GM18867 (cell line): ENCODE measurements at regions not wholly inside any gene's neighbourhood (a gene's known extent, or its start where the extent isn't known, plus 50 kb on each side); places are given as distances from the start of the nearest gene placed in this dataset.
"Not testable (repeated sequence)": the region's sequence is repeated elsewhere in the genome, so short reads cannot be mapped to it uniquely, and the experiment has no call there.

Experiments
- ATAC-seq: cut with Tn5 transposase; IDR thresholded peaks from one replicate; pipeline ENCODE4 v1.9.1; 2021; ENCODE audit warnings: mild to moderate bottlenecking, moderate library complexity; ENCODE audit not compliant: unreplicated experiment

DNA sequence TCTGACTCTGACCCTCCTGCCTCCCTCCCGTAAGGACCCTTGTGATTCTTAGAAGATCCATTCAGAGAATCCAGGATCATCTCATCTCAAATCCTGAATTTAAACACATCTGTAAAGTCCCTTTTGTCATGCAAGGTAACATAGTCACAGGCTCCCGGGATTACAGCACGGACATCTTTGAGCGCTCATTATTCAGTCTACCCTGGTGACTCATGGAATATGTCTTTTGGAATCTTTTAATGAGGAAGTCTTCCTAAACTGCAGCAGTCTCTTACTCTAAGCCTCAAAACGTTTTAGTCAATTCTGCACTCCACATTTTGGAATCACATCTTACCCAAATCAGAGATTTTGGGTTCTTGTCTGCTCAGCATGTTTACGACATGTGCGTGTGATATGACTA is 198.5 kb upstream of the IRF2BP2 start:
- not testable (repeated sequence) for ATAC-seq

DNA sequence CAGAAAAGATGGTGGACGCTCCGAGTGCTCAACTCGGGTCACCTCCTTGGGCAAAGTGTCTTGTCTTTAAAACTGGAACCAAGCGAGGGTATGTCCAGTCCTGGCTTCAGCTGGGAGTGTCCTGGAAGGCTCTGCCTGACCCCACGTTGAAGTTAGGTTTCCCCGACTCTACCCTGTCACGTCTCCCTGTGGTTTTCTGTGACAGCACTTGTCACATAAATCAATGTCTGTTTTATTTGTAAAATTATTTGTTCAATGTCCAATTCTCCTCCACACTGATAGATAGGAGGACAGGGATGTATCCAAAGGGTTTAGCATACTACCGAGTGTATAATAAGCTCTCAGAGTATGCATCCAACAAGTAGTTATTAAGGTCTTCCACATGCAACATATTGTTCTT is 197.7 kb upstream of the IRF2BP2 start:
- ATAC-seq: not testable (repeated sequence)

DNA sequence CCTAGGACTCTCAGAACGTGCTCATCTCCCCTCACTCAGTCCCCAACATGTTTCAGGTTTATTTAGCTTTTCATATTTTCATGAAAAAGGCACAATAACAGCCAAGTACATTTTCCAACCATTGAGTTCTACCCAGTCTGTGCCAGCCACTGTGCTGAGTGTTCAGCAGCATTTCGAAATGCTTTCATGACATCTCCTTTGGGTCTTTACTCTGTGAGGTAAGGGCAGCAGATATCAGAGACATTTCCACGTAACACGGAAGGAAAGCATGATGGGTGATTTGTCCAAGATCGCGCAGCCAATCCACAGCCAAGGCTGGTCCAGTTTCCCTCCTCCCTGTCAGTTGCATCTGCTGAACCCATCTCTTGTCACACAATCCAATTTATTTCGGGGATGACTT is 192.6 kb upstream of the IRF2BP2 start:
- not testable (repeated sequence) for ATAC-seq

DNA sequence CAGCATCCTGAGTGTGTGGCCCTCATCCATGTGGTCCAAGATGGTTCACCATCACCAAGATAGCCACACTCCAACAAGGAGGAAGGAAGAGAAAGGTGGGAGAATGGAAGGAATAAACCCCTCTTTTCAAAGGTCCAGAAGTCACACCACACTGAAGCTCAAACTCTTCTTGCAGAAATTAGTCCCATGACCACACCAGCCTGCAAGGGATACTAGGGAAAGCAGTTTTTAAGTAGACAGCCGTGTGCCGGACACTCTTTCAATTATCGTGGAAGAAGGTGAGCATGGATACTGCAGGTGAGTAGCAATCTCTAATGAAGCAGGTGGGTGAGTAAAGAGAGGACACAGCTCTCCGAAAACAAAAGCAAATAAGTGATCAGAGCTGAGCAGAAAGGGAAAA is 191.7 kb upstream of the IRF2BP2 start:
- ATAC-seq: not testable (repeated sequence)

DNA sequence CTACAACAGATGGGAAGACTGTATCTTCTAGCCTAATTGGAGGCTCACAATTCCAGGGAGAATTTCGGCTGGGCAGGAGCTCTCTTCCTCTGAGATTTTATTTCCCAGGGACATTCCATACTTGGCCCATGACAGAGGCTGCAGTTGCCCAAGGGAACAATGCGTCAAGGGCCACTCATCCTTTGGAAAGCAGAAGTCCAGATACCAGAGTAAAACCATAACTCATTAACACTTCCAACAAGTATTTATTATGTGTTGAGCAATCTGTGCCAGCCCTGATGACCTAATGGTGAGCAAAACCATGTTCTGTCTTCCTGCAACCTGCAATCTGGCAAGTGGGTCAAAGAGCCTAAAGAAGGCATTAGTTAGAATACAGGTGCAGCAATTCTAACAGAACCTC is 191.2 kb upstream of the IRF2BP2 start:
- ATAC-seq: not testable (repeated sequence)

DNA sequence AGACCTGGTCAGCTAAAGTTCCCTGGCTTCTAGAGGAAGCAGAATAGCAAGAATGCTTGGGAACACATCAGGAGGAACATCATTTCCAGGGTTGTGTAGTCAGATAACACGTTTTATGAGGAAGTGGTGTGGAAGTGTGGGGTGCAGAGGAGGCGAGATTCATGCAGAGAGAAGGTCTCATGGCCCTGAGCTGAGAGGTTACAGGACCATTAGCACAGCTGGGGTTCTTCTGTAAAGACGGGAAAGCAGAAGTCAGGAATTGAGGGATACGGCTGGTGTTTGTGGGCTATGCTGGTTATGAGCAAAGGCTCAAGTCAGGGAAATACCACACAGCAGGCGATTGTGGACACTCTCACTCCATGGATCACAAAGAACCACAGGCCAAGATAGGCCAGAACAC is 190.6 kb upstream of the IRF2BP2 start:
- ATAC-seq: not testable (repeated sequence)

DNA sequence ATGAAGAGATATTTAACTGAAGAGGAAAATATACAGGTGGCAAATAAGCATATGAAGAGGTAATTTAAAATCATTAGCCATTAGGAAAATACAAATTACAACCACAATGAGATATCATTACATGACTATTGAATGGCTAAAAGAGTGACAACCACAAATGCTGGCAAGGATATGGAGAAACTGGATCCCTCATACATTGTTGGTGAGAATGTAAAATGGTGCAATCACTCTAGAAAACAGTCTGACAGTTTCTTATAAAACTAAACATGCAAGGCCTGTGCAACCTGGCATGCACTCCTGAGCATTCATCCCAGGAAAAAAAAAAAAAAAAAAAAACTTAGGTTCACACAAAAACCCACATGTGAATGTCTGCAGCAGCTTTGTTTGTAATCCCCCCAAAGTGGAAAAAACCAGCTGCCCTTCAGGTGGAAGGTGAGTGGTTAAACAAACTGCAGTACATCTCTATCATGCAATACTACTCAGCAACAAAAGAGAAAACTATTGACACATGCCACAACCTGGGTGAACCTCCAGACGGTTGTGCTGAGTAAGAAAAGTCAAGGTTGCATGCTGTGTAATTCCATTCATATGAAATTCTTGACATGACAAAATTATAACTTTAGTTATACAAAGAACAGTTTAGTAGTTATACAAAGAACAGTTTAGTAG is 189.2 kb upstream of the IRF2BP2 start:
- ATAC-seq: not testable (repeated sequence)

DNA sequence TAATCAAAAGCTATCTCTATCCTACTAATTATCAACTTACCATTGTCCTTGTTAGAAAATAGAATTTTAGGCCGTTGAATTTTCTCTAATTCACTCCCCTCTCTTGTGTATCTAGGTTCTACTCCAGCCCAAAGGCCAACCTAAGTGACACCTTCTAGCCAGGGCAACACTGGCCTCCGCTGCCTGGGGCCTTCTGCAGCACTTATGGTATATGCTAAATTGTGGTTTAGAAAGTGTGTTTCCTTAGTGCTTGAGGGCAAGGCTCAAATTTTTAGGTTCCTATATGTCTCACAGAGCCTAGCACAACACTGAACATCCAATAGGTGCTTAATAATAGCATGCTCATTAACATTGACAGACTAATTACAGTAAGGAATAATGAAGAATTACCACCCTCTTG is 187.2 kb upstream of the IRF2BP2 start:
- not testable (repeated sequence) for ATAC-seq

DNA sequence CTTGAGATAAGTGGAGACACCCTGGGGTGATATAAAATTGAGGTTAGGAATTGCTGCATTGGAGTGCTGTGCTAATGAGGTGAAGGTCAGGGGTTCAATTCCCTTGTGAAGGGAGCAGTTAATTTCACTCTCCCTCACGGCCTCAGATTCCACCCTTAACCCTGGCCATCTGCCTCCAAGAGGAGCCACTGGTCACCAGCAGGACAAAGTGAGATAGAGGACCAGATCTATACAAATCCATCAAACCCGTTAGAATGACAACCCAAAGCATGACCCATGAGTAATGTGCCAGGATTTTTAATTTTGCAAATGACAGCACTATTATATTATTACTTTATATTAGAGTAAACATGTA is 186.4 kb upstream of the IRF2BP2 start:
- not testable (repeated sequence) for ATAC-seq

DNA sequence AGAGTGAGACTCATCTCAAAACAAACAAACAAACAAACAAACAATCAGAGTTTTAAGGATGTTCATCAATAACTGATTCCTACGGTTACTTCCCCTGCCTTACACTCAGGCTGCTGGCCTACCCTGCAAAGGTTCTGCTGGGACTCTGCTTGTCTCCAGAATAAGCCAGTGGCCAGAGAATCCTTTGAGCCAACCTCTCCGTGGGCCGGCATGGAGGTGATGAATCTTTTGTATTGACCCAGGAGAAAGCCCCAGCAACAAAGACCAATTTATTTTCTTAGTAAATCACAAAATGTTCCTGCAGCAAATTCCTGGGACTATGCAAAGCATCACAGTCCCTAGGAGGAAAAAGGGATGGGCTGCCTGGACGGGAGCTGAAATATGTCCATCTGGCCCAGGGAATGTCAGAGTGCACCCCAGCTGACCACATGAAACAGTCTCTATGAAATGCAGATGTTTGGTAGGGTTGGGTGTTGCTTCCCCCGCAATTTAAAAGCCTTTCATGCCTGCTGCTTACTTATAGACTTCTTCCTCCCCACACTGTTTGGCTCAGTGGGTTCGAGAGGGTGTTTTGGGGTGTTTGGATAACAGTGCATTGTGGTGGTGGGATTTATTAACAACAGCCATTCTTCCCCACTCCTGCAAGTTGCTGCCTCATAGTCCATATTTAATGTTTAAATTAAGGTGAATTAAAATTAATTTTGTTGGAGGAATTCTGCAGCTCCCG is 185.9 kb upstream of the IRF2BP2 start:
- ATAC-seq: not testable (repeated sequence)

DNA sequence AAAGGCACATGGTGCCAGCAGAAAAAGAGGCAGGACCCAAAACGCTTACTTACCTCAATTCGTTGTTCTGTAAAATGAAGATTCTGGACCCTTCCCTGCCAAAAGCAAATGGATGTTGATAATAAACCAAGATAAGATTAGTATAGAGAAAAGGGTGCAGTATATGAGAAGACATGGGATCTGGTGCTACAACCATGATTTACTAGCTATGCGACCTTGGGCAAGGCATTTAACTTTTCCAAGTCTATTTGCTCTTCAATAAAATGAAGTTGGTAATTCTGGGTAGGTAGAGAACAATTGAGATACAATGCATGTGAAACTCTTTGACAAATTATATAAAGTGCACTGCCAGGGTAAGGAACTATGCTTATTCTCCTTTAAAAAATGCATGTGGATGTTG is 185.0 kb upstream of the IRF2BP2 start:
- ATAC-seq: not testable (repeated sequence)

DNA sequence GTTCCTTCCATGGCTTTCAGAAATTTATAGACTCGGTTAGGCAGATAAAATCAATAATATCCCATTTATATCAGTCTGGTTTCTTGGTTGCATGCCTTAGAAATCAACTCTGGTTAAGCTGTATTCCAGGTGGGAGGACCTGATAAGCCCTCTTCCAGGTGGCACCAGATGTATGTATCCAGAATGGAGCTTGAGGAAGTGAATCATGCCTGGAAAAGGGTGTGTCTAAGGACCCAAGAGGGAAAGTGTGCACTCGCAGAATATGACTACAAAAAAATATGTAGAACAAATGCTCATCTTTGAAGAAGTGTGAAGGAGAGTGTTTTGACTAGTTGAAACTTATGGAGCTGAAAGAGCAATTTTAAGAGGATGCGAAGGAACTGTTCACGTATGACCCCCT is 184.5 kb upstream of the IRF2BP2 start:
- not testable (repeated sequence) for ATAC-seq

DNA sequence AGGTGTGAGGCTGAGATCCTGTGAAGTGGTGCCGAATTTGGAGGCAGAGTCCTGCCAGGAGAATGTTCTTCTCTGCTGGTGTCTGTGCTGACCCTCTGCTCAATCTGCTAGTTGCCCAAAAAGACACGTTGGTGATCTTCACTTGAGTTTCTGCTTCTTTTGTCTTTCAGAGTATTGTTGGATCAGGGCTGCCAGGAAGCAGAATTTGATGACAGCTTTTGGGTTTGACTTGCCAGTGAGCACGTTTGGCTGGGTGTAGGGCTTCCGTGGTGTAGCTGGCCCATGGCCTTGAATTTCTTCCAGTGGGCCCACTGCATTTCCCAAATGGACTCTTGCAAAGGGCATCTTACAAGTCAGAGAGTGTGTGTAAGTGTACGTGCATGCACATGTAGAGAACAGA is 183.9 kb upstream of the IRF2BP2 start:
- ATAC-seq: not testable (repeated sequence)

DNA sequence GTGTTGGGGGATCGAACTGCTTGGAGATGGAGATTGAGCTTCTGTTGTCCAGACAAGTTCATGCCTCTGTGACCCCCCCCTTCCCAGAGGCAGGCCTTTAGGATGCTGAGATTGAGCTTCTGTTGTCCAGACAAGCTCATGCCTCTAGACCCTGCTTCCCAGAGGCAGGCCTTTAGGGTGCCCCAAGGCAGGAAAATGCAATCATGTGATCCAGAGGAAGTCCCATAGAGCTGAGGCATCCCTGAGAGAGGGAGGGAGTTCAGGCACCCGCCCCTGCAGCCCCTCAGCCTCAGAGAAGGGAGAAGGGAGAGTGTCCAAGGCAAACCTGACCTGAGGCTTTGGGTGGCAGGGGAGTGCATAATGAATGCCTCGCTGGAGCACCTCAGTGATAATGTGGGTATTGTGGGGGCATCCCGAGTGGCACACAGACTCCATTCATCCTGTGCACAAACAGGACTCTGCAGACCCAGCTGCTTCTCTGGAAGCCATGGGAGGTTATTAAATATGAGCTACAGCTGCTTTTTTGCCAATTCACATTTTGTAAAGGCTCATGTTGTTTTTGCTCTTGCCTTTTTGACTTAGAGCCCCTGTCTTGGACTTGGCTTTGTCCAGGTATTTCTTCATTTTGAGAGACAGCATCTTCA is 182.4 kb upstream of the IRF2BP2 start:
- not testable (repeated sequence) for ATAC-seq

DNA sequence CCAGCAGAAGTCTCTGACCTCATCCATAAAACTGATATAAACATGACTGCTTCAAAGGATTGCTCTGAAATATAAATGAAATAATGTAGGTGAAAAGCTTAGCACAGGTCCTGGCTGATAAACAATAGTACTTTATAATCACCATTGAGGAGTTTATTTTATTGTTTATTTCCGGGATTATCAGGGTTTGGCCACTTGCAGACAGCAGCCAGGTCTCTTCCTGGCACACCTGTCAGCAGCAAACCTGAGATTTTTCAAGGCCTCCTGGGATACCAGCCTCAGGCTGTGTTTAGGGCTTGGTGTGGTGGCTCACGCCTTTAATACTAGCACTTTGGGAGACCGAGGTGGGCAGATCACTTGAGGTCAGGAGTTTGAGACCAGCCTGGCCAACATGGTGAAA is 181.6 kb upstream of the IRF2BP2 start:
- ATAC-seq: not testable (repeated sequence)

DNA sequence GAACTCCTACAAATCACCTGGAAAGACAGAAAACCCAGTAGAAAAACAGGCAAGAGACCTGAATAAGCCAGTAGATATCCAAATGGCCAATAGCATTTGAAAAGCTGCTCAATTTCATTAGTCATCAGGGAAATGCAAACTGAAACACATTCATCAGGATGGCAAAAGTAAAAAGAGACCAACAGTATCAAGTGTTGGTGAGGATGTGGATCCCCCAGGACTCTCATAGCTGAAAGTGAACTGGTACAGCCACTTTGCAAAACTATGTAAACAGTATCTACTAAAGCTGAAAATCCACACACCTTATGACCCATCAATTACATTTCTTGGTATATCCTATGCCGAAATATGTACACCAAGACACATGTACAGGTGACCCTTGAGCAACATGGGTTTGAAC is 180.4 kb upstream of the IRF2BP2 start:
- ATAC-seq: not testable (repeated sequence)

DNA sequence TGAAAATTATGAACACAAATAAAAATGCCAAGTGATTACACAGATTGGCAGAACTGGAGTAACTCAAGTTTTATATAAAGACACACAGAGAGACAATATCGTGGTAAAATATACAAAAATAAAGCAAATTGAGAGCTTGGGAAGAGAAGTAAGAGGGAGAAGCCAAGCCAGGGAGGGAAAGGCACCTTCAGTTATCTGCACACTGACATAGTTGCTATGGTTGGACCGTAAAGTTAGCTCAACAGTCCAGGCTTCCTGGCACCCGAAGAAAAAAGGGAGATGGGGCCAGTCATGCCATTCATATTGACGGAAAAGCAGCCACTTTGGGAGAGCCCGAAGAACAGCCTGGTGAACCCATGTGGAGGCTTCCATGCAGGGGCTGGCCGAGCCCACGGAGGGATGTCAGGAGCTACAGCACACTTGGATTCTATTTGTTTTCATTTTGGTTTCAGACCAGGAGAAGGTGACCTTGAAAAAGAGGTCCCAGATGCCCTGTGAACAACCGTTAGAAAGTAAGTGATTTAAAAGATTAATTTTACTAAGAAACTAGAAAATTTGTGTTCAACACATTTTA is 177.1 kb upstream of the IRF2BP2 start:
- not testable (repeated sequence) for ATAC-seq

DNA sequence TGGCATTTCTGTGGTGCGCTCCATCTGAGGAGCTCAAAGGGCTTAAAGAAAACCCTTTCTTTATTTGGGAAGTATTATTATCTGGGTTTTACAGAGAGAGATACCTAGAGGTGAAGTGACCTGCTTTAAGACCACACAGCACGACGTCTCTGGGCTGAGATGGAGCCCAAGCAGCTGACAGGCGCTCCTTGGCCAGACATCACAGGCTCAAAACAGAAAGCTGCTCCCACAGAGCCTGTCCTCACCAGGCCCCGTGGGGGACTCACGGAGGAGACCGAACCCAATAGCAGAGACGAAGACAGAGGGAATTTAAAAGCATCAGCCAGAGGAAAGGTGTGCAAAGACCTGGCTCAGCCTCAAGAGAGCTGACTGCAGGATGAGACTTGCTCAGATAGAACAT is 175.9 kb upstream of the IRF2BP2 start:
- ATAC-seq: not testable (repeated sequence)

DNA sequence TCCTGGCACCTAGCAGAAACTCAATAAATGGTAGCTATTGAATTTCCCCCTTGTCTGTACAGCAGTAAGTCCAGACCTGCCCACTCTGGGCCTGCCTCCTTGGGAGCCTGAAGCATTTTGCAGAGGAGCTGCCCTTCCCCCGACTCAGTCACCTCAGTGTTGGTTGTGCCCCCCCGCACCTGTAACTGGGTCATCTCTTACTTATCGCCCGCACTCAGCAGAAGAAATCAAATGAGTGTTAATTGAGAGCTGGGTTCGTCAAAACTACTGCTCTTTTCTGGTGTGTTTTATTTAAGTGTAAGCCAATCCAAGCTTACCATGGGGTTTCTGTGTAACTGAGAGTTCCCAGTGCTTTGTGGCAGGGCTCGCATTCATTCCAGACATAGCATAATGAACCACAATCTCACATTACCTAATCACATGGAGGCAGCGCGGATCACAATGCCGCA is 175.5 kb upstream of the IRF2BP2 start:
- not testable (repeated sequence) for ATAC-seq

DNA sequence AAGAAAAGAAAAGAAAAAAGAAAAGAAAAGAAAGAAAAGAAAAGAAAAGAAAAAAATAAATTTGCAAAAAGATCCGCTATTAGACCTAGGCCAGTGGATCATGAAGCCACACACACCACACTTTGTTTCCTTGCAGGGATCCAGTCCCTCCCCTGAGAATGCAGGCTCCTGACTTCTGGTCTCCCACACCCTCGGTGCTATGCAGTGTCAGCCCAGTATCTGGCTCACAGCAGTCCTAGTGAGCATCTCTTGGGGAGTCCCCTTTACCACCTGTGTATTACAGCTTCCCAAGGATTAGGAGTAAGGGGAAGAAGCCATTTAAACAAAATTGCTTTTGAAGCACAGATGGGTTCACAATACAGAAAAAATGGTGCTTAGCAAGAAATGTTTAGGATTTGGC is 174.1 kb upstream of the IRF2BP2 start:
- not testable (repeated sequence) for ATAC-seq

DNA sequence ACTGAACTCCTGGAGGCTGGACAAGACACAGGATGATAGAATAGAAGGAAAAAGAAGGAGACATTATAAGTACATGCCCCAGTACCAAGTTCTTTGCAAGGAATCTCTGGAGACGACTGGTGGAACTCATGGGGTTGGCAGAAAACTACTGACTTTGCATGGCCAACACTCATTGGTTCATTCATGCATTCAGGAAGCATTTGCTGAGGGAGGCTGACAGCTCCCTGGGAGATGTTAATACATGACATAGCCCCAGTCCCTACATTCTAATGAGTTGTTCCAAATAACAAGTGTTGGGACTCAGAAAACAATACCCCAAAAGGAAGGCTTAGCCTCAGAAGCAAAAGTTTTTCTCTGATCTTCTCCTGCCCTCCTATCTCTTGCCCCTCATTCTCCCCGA is 172.8 kb upstream of the IRF2BP2 start:
- no peak for ATAC-seq
